ENCODE measurements at regions not wholly inside any gene's neighbourhood (a gene's known extent, or its start where the extent isn't known, plus 50 kb on each side); places are given as distances from the start of the nearest gene placed in this dataset.

DNA sequence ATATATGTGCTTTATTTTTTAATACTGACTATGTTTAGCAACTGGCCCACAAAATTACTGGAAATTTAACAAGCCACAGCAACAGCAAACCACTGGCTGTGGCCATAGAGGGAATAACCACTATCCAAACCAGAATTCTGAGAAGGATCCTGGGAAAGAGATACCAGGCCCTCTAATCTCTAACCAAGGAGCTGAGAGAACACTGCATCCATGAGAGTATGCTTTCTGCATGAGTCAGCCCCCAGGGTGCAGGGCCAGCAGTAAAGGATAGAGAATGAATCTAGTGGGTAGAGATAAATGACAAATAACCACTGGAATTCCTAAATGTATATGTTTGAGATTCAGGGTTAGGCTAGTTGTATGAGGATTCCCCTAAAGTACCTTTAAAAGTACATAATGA, 221.8 kb downstream of the KIT start:
- H3K27ac Mint-ChIP-seq = no peak overlapping the region
- peaks cover 7% of the 10 kb centered on the region for H3K27me3 Mint-ChIP-seq
- no peak overlapping the region for H3K4me3 Mint-ChIP-seq
- no peaks in the 10 kb centered on the region for H3K9me3 Mint-ChIP-seq
- no peaks in the 10 kb centered on the region for H3K36me3 Mint-ChIP-seq (ENCODE audit: low read depth)
- ATAC-seq (replicated peaks) = no peak
- no peaks in the 10 kb centered on the region for H3K4me1 Mint-ChIP-seq

DNA sequence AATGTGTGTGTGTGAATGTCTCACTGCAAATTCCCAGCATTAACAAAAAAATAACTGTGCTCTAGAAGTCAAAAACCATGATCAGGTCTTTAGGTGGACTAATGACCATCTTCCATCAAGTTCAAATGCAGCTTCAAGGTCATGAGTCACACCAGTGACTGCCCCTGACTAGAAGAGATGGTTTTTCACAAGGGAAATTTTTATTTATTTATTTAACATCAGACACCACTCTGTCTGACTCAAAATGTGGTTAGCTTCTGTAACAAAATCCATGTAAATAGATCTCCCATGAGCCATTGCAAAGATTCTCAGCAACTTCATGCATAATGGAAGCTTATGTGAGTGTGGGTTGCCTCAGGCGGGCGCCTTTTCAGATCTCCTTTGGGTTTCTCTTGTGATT, 219.2 kb downstream of the KIT start:
- Mint-ChIP-seq H3K9me3 (no peaks in the 10 kb centered on the region), H3K27me3 (peaks cover 3% of the 10 kb centered on the region), H3K36me3 (ENCODE audit: low read depth) (no peaks in the 10 kb centered on the region), H3K27ac (no peak overlapping the region), H3K4me3 (no peak overlapping the region), H3K4me1 (no peaks in the 10 kb centered on the region)
- no peak for ATAC-seq (replicated peaks)

DNA sequence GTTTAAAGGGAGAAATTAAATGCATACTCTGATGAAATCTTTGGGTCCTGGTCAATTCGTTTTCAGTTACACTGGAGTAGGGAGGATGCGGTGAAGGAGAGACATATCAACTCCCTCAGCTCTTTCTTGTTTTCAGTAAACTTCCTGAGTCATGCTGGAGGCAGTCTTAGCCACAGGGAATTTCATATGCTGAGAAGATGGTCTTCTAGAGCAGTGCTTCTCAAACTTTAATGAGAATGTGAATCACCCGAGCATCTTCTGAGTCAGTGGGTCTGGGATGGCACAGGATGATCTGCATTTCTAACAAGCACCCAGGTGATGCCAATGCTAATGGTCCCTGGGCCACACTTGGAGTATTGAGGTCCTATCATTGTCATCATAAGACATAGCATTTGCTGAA, 214.5 kb downstream of the KIT start:
- Mint-ChIP-seq H3K27ac (no peak overlapping the region), H3K4me3 (no peak overlapping the region), H3K36me3 (ENCODE audit: low read depth) (no peaks in the 10 kb centered on the region), H3K27me3 (peaks cover 3% of the 10 kb centered on the region), H3K9me3 (no peaks in the 10 kb centered on the region), H3K4me1 (no peaks in the 10 kb centered on the region)
- peak; percentile 48 for ATAC-seq (replicated peaks)

GRCh38 chr4:54863571-54864255, 206.0 kb downstream of the KIT start:
- H3K27me3 Mint-ChIP-seq = no peaks in the 10 kb centered on the region
- H3K4me1 Mint-ChIP-seq = no peaks in the 10 kb centered on the region
- H3K9me3 Mint-ChIP-seq = no peaks in the 10 kb centered on the region
- H3K27ac Mint-ChIP-seq = no peak overlapping the region
- no peak for ATAC-seq (replicated peaks)
- no peak overlapping the region for H3K4me3 Mint-ChIP-seq
- H3K36me3 Mint-ChIP-seq (ENCODE audit: low read depth) = no peaks in the 10 kb centered on the region

DNA sequence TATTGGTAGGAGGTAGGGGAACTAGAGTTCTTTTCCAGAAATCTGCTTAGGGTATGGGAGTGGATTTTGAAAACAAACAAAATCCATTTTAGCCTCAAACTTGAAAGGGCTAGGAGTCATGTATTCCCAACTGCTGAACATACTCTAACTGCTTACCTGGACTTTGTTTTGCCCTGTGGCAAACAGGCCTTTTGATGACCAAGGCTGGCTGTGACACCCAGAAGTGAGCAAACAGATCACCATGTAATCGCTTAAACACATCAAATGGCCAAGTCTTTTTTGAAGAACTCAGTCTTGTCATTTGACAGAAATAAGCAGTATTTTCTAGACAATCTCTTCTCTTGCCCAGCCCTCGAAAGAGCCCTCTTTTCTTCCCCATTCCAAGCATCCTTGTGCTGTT, 203.4 kb downstream of the KIT start:
- ATAC-seq (replicated peaks) = no peak
- Mint-ChIP-seq H3K4me1 (no peaks in the 10 kb centered on the region), H3K27me3 (no peaks in the 10 kb centered on the region), H3K27ac (no peak overlapping the region), H3K9me3 (no peaks in the 10 kb centered on the region), H3K4me3 (no peak overlapping the region), H3K36me3 (ENCODE audit: low read depth) (no peaks in the 10 kb centered on the region)

GRCh38 chr4:54855191-54855854, 197.6 kb downstream of the KIT start:
- ATAC-seq (replicated peaks) = no peak
- H3K4me3 Mint-ChIP-seq = no peak overlapping the region

GRCh38 chr4:54852602-54853001, 194.8 kb downstream of the KIT start:
- Mint-ChIP-seq H3K4me3 (no peak overlapping the region), H3K4me1 (no peaks in the 10 kb centered on the region), H3K9me3 (no peaks in the 10 kb centered on the region), H3K27ac (no peak overlapping the region), H3K36me3 (ENCODE audit: low read depth) (no peaks in the 10 kb centered on the region), H3K27me3 (no peaks in the 10 kb centered on the region)
- ATAC-seq (replicated peaks) = no peak

More at GRCh38 chr4:54855191-54855854, 197.6 kb downstream of the KIT start:
- H3K9me3 Mint-ChIP-seq = no peaks in the 10 kb centered on the region
- no peaks in the 10 kb centered on the region for H3K36me3 Mint-ChIP-seq (ENCODE audit: low read depth)
- H3K27ac Mint-ChIP-seq = no peak overlapping the region
- no peaks in the 10 kb centered on the region for H3K27me3 Mint-ChIP-seq
- no peaks in the 10 kb centered on the region for H3K4me1 Mint-ChIP-seq

- H3K4me3 Mint-ChIP-seq = no peak overlapping the region
- H3K4me1 Mint-ChIP-seq = no peaks in the 10 kb centered on the region
- H3K36me3 Mint-ChIP-seq (ENCODE audit: low read depth) = no peaks in the 10 kb centered on the region
- H3K27me3 Mint-ChIP-seq = no peaks in the 10 kb centered on the region
- H3K9me3 Mint-ChIP-seq = no peaks in the 10 kb centered on the region
- H3K27ac Mint-ChIP-seq = no peak overlapping the region
- no peak for ATAC-seq (replicated peaks)
Measured at GRCh38 chr4:54852054-54852453, 194.3 kb downstream of the KIT start.

GRCh38 chr4:54844911-54845310, 187.2 kb downstream of the KIT start:
- H3K36me3 Mint-ChIP-seq (ENCODE audit: low read depth) = no peaks in the 10 kb centered on the region
- no peaks in the 10 kb centered on the region for H3K4me1 Mint-ChIP-seq
- no peak overlapping the region for H3K27ac Mint-ChIP-seq
- H3K27me3 Mint-ChIP-seq = no peaks in the 10 kb centered on the region
- H3K9me3 Mint-ChIP-seq = no peaks in the 10 kb centered on the region
- ATAC-seq (replicated peaks) = no peak
- no peak overlapping the region for H3K4me3 Mint-ChIP-seq

GRCh38 chr4:54843946-54844345, 186.2 kb downstream of the KIT start:
- H3K27ac Mint-ChIP-seq = no peak overlapping the region
- H3K4me1 Mint-ChIP-seq = no peaks in the 10 kb centered on the region
- no peaks in the 10 kb centered on the region for H3K36me3 Mint-ChIP-seq (ENCODE audit: low read depth)
- no peaks in the 10 kb centered on the region for H3K27me3 Mint-ChIP-seq
- no peak for ATAC-seq (replicated peaks)
- no peaks in the 10 kb centered on the region for H3K9me3 Mint-ChIP-seq
- no peak overlapping the region for H3K4me3 Mint-ChIP-seq

GRCh38 chr4:54843106-54843505, 185.3 kb downstream of the KIT start:
- no peak for ATAC-seq (replicated peaks)
- no peaks in the 10 kb centered on the region for H3K27me3 Mint-ChIP-seq
- H3K36me3 Mint-ChIP-seq (ENCODE audit: low read depth) = no peaks in the 10 kb centered on the region
- H3K4me1 Mint-ChIP-seq = no peaks in the 10 kb centered on the region
- H3K4me3 Mint-ChIP-seq = no peak overlapping the region
- H3K9me3 Mint-ChIP-seq = no peaks in the 10 kb centered on the region
- no peak overlapping the region for H3K27ac Mint-ChIP-seq

DNA sequence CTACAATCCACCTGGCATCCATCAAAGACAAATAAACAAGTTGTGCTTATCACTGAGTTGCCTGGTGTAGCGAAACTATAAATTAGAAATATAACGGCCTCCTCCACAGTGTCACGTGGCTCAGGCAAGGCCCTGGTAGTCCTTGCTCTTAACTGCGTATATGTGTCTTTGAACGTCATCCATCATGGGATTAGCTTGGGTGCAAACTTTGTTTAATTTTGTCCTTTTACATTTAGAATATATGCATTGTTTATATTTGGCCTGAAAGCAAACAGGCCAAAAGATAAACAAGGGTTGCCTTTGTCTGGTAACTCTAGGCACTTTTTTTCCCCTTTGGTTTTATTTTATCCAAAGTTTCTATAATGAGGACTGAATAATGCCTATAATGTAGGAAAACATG, 184.9 kb downstream of the KIT start:
- H3K27me3 Mint-ChIP-seq = no peaks in the 10 kb centered on the region
- H3K27ac Mint-ChIP-seq = no peak overlapping the region
- H3K4me1 Mint-ChIP-seq = no peaks in the 10 kb centered on the region
- ATAC-seq (replicated peaks) = no peak
- no peaks in the 10 kb centered on the region for H3K9me3 Mint-ChIP-seq
- H3K4me3 Mint-ChIP-seq = no peak overlapping the region
- no peaks in the 10 kb centered on the region for H3K36me3 Mint-ChIP-seq (ENCODE audit: low read depth)

DNA sequence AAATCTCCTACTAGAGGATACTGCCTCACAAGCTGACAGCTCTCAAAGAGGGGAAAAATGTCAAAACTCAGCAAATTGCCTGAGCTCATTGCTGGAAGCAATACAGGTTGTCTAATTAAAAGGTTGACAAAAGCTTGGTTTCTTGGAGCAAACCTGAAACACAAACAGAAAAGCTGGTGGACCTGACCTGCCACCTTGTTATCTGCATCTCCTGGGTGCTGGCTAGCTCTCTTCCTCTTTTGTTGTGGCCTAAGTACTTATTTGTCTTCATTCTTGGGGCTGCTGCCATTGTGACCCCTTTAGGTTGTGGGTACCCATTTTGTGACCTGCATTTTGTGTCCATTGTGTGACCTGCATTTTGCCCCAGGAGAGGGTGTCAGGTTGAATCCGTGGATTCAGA, 184.5 kb downstream of the KIT start:
- Mint-ChIP-seq H3K9me3 (no peaks in the 10 kb centered on the region), H3K4me3 (no peak overlapping the region), H3K36me3 (ENCODE audit: low read depth) (no peaks in the 10 kb centered on the region), H3K27ac (no peak overlapping the region), H3K27me3 (no peaks in the 10 kb centered on the region), H3K4me1 (no peaks in the 10 kb centered on the region)
- ATAC-seq (replicated peaks) = no peak

DNA sequence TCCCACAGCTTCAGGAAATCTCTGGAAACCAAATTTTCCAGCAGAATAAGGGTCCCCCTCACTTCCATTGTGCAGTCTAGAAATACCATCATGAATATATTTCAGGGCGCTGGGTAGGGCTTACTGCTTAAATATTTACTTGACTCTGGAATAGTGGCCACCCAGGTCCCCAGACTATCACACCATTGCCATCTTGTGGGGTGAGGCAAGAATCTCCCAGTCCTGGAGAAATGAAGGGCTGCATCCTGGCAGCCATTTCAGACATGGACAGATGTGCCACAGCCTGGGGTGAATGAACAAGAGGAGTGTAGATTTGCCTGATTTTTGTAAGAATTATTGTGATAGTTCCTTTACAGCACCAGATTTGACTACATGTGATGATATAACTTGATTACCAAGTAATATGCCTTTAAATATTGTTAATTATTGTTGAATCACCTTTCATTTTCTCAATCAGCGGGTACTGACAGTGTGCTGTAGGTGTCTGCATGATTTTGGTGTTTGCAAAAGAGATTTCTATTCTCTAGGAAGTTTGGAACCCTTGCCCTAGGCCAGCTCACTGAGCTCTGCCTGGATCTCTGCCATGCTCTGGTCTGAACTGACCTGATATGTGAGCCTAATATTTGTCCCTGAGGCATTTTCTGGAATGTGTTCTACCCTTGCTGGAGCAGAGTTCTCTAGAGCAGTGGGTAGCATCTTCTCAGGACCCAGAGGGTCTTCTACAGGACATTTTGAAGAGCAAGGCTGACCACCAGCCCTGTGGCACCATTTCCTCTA, 183.4 kb downstream of the KIT start:
- Mint-ChIP-seq H3K27me3 (no peaks in the 10 kb centered on the region), H3K36me3 (ENCODE audit: low read depth) (no peaks in the 10 kb centered on the region), H3K4me1 (no peaks in the 10 kb centered on the region), H3K9me3 (no peaks in the 10 kb centered on the region), H3K27ac (no peak overlapping the region), H3K4me3 (no peak overlapping the region)
- no peak for ATAC-seq (replicated peaks)

GRCh38 chr4:54840430-54840829, 182.7 kb downstream of the KIT start:
- no peaks in the 10 kb centered on the region for H3K9me3 Mint-ChIP-seq
- no peaks in the 10 kb centered on the region for H3K4me1 Mint-ChIP-seq
- no peaks in the 10 kb centered on the region for H3K36me3 Mint-ChIP-seq (ENCODE audit: low read depth)
- no peaks in the 10 kb centered on the region for H3K27me3 Mint-ChIP-seq
- ATAC-seq (replicated peaks) = no peak
- no peak overlapping the region for H3K4me3 Mint-ChIP-seq
- H3K27ac Mint-ChIP-seq = no peak overlapping the region
